SK-N-SH (cell line): ENCODE measurements at regions not wholly inside any gene's neighbourhood (a gene's known extent, or its start where the extent isn't known, plus 50 kb on each side); places are given as distances from the start of the nearest gene placed in this dataset.

Experiments
- CTCF ChIA-PET: fragments of 300-600, 350-600 bp; formaldehyde crosslinking; extraction: SDS; loops from one replicate; lab custom pipeline; 2021; lab: Yijun Ruan, JAX
- POLR2A ChIA-PET: fragments of 350-600 bp; sonication (Branson Sonifier 250); formaldehyde crosslinking; extraction: SDS; loops from one replicate; lab custom pipeline; 2020; ENCODE audit warnings: antibody characterized with exemption, inconsistent platforms; lab: Yijun Ruan, JAX
- DNase-seq: peaks from one replicate; pipeline ENCODE4 v3.0.0; 2012
- H2AFZ ChIP-seq: fragments of 200-600 bp; sonication (generic); 2 replicates; pipeline ENCODE4 v1.8.1; 2016; ENCODE audit warnings: antibody characterized with exemption, mild to moderate bottlenecking, low read depth
- H3F3A ChIP-seq: fragments of 200-600 bp; sonication (generic); replicated peaks from 2 replicates; pipeline ENCODE3; 2016; ENCODE audit warnings: antibody characterized with exemption, mild to moderate bottlenecking; ENCODE audit not compliant: insufficient read depth
- H3K27ac ChIP-seq, 2 experiments: fragments of 200-500 bp in 1 of 2; fragments of 200-600 bp in 1 of 2; sonication (Bioruptor generic) in 1 of 2; sonication (generic), shearing (Covaris generic) in 1 of 2; 2 replicates each; pipeline versions ENCODE4 v1.5.1 to v1.6.1; 2014 to 2016; ENCODE audit warnings: low read depth in 2 of 2, inconsistent platforms in 1 of 2, low read length in 1 of 2, mild to moderate bottlenecking in 1 of 2, mixed read lengths in 1 of 2
- H3K27me3 ChIP-seq: fragments of 200-600 bp; sonication (generic), shearing (Covaris generic); 2 replicates; pipeline ENCODE4 v1.6.1; 2016; ENCODE audit warnings: mixed run types; ENCODE audit not compliant: insufficient read depth
- H3K36me3 ChIP-seq, 2 experiments: fragments of 200-500 bp in 1 of 2; fragments of 200-600 bp in 1 of 2; sonication (Bioruptor generic) in 1 of 2; sonication (generic) in 1 of 2; replicated peaks in 1 of 2; 2 replicates each; pipeline versions ENCODE3 to v1.5.1; 2014 to 2016; ENCODE audit warnings: low read length in 1 of 2, mild to moderate bottlenecking in 1 of 2; ENCODE audit not compliant: insufficient read depth in 2 of 2, control insufficient read depth in 1 of 2
- H3K4me1 ChIP-seq, 2 experiments: fragments of 200-500 bp in 1 of 2; fragments of 200-600 bp in 1 of 2; sonication (Bioruptor generic) in 1 of 2; sonication (generic), shearing (Covaris generic) in 1 of 2; 2 replicates each; pipeline versions ENCODE4 v1.5.1 to v1.6.1; 2014 to 2016; ENCODE audit warnings: low read depth in 1 of 2, low read length in 1 of 2, mixed run types in 1 of 2; ENCODE audit not compliant: insufficient read depth in 2 of 2, control insufficient read depth in 1 of 2
- H3K4me2 ChIP-seq: fragments of 200-600 bp; sonication (generic), shearing (Covaris generic); 2 replicates; pipeline ENCODE4 v1.6.1; 2017; ENCODE audit warnings: mixed run types
- H3K4me3 ChIP-seq, 2 experiments: fragments of 200-500 bp in 1 of 2; fragments of 200-600 bp in 1 of 2; sonication (Bioruptor generic) in 1 of 2; sonication (generic), shearing (Covaris generic) in 1 of 2; 2 replicates each; pipeline versions ENCODE4 v1.5.1 to v1.8.1; 2014 to 2016; ENCODE audit warnings: low read depth in 2 of 2, inconsistent platforms in 1 of 2, low read length in 1 of 2, mild to moderate bottlenecking in 1 of 2, mixed read lengths in 1 of 2, moderate library complexity in 1 of 2
- H3K79me2 ChIP-seq: fragments of 200-600 bp; sonication (generic); 2 replicates; pipeline ENCODE4 v1.8.1; 2017; ENCODE audit warnings: mild to moderate bottlenecking; ENCODE audit not compliant: insufficient read depth
- H3K9ac ChIP-seq: fragments of 200-600 bp; sonication (generic); 2 replicates; pipeline ENCODE4 v1.6.1; 2017; ENCODE audit warnings: mixed run types
- H3K9me2 ChIP-seq: fragments of 200-600 bp; sonication (generic); 2 replicates; pipeline ENCODE4 v1.6.1; 2017; ENCODE audit warnings: mixed run types
- H3K9me3 ChIP-seq: fragments of 200-600 bp; sonication (generic); 2 replicates; pipeline ENCODE4 v1.6.1; 2017; ENCODE audit warnings: mixed run types, mild to moderate bottlenecking, moderate library complexity
- H4K20me1 ChIP-seq: fragments of 200-600 bp; sonication (generic); 2 replicates; pipeline ENCODE4 v1.6.1; 2017; ENCODE audit warnings: mild to moderate bottlenecking, mixed run types; ENCODE audit not compliant: insufficient read depth
- CTCF ChIP-seq: fragments of 200-600 bp; sonication (generic); IDR thresholded peaks from 2 replicates; pipeline ENCODE4 v1.6.1; 2017; ENCODE audit warnings: antibody characterized with exemption, mild to moderate bottlenecking, moderate library complexity
- EP300 ChIP-seq, 2 experiments: IDR thresholded peaks; 2 replicates each; pipeline versions ENCODE4 v1.4.0 to v1.6.1; 2012; ENCODE audit warnings: borderline replicate concordance in 1 of 2, low read depth in 1 of 2, low read length in 1 of 2
- EZH2phosphoT487 ChIP-seq: fragments of 200-600 bp; sonication (generic); IDR thresholded peaks from 2 replicates; pipeline ENCODE4 v1.6.1; 2017; ENCODE audit warnings: low read depth, mixed run types, mild to moderate bottlenecking, antibody characterized with exemption, moderate library complexity, borderline replicate concordance
- FOXJ3 ChIP-seq: sonication (generic); formaldehyde crosslinking; IDR thresholded peaks from 2 replicates; pipeline ENCODE4 v1.5.1; 2020; ENCODE audit warnings: mild to moderate bottlenecking, missing genetic modification reagents
- GABPA ChIP-seq: IDR thresholded peaks from 2 replicates; pipeline ENCODE4 v1.4.0; 2012; ENCODE audit warnings: low read depth, mild to moderate bottlenecking
- MAX ChIP-seq: IDR thresholded peaks from 2 replicates; pipeline ENCODE4 v1.4.0; 2012; ENCODE audit warnings: low read depth
- MXI1 ChIP-seq: IDR thresholded peaks from 2 replicates; pipeline ENCODE4 v1.6.1; 2012; ENCODE audit warnings: mild to moderate bottlenecking, low read depth, low read length, improper control_type of control experiment
- NFIC ChIP-seq: IDR thresholded peaks from 2 replicates; pipeline ENCODE4 v1.4.0; 2012; ENCODE audit warnings: borderline replicate concordance
- POLR2AphosphoS5 ChIP-seq: IDR thresholded peaks from 2 replicates; pipeline ENCODE4 v1.6.1; 2012; ENCODE audit warnings: low read depth, low read length
- RAD21 ChIP-seq: IDR thresholded peaks from 2 replicates; pipeline ENCODE4 v1.6.1; 2012; ENCODE audit warnings: mild to moderate bottlenecking, low read length
- REST ChIP-seq: IDR thresholded peaks from 2 replicates; pipeline ENCODE4 v1.6.1; 2012; ENCODE audit warnings: mild to moderate bottlenecking, low read depth, low read length, moderate library complexity
- RFX5 ChIP-seq: IDR thresholded peaks from 2 replicates; pipeline ENCODE4 v1.6.1; 2012; ENCODE audit warnings: mild to moderate bottlenecking, improper control_type of control experiment, low read length
- RXRA ChIP-seq: IDR thresholded peaks from 2 replicates; pipeline ENCODE4 v1.4.0; 2012; ENCODE audit warnings: low read depth, mild to moderate bottlenecking, borderline replicate concordance
- TAF1 ChIP-seq: IDR thresholded peaks from 2 replicates; pipeline ENCODE4 v1.6.1; 2012; ENCODE audit warnings: low read depth, mild to moderate bottlenecking, low read length, moderate library complexity, borderline replicate concordance
- TCF12 ChIP-seq: IDR thresholded peaks from 2 replicates; pipeline ENCODE4 v1.4.0; 2012
- TEAD4 ChIP-seq: IDR thresholded peaks from 2 replicates; pipeline ENCODE4 v1.4.0; 2012; ENCODE audit warnings: mild to moderate bottlenecking, borderline replicate concordance; ENCODE audit not compliant: insufficient read depth
- USF1 ChIP-seq: IDR thresholded peaks from 2 replicates; pipeline ENCODE4 v1.4.0; 2012; ENCODE audit warnings: low read depth, borderline replicate concordance
- ZBTB33 ChIP-seq: IDR thresholded peaks from 2 replicates; pipeline ENCODE4 v1.4.0; 2012; ENCODE audit warnings: low read depth, borderline replicate concordance
- WGBS: methylation state at CpG from one replicate; pipeline ENCODE4 v1.1.6; 2017; ENCODE audit warnings: low lambda C conversion rate; 5-methylcytosine and 5-hydroxymethylcytosine counted together

GRCh38 chrX:96551322-96551872, 133.2 kb upstream of the DIAPH2 start:
- H2AFZ ChIP-seq = no peak overlapping the region
- WGBS = 30% methylated on average over 6 of the region's 6 CpGs
- TF ChIP-seq TEAD4 (no peak), TAF1 (no peak), MAX (no peak), EP300 (IDR thresholded peaks at IDR 0.05; ENCODE audit: borderline replicate concordance in 1 of 2, low read depth in 1 of 2, low read length in 1 of 2) (no peak), REST (no peak), EZH2phosphoT487 (no peak), MXI1 (no peak), GABPA (no peak), TCF12 (no peak), RXRA (no peak)

GRCh38 chrX:96556886-96557285, 127.8 kb upstream of the DIAPH2 start:
- H3K27me3 ChIP-seq = no peaks in the 10 kb centered on the region
- no peaks in the 10 kb centered on the region for H4K20me1 ChIP-seq
- H2AFZ ChIP-seq = no peak overlapping the region; the same call in 1 of the 2 replicates
- H3F3A ChIP-seq = no peaks in the 10 kb centered on the region
- no peak overlapping the region for H3K9ac ChIP-seq
- H3K27ac ChIP-seq = no peak overlapping the region
- H3K79me2 ChIP-seq = no peaks in the 10 kb centered on the region
- ChIA-PET POLR2A (no interaction called here), CTCF (no interaction called here)
- 38% methylated on average over 2 of the region's 2 CpGs for WGBS
- DNase-seq = no peak
- H3K36me3 ChIP-seq = no peaks in the 10 kb centered on the region
- no peaks in the 10 kb centered on the region for H3K9me2 ChIP-seq
- H3K4me2 ChIP-seq = no peak overlapping the region
- no peaks in the 10 kb centered on the region for H3K4me1 ChIP-seq
- no peak overlapping the region for H3K4me3 ChIP-seq
- no peaks in the 10 kb centered on the region for H3K9me3 ChIP-seq
- TF ChIP-seq TCF12 (no peak), RAD21 (no peak), RFX5 (no peak), POLR2AphosphoS5 (no peak), USF1 (no peak), CTCF (no peak), FOXJ3 (CRISPR knock-in tag) (no peak), ZBTB33 (no peak), NFIC (no peak), EP300 (IDR thresholded peaks at IDR 0.05; ENCODE audit: borderline replicate concordance in 1 of 2, low read depth in 1 of 2, low read length in 1 of 2) (no peak)

More at GRCh38 chrX:96551322-96551872, 133.2 kb upstream of the DIAPH2 start:
- Histone ChIP-seq H3K4me3 (no peak overlapping the region), H4K20me1 (no peaks in the 10 kb centered on the region), H3K27ac (no peak overlapping the region), H3K79me2 (no peaks in the 10 kb centered on the region), H3K27me3 (no peaks in the 10 kb centered on the region), H3K9me2 (no peaks in the 10 kb centered on the region), H3K36me3 (no peaks in the 10 kb centered on the region), H3K4me1 (no peaks in the 10 kb centered on the region), H3K4me2 (no peak overlapping the region), H3K9me3 (no peaks in the 10 kb centered on the region), H3K9ac (no peak overlapping the region), H3F3A (no peaks in the 10 kb centered on the region)
- DNase-seq = no peak
- POLR2A ChIA-PET = no interaction called here
- CTCF ChIA-PET = no interaction called here
